NB4 (cell line): ENCODE measurements at regions not wholly inside any gene's neighbourhood (a gene's known extent, or its start where the extent isn't known, plus 50 kb on each side); places are given as distances from the start of the nearest gene placed in this dataset.

Source experiments
- CTCF ChIP-seq: IDR thresholded peaks from one replicate; pipeline ENCODE4 v1.5.1; 2012; ENCODE audit warnings: low read depth, low read length
- MAX ChIP-seq: IDR thresholded peaks from 2 replicates; pipeline ENCODE4 v1.6.1; 2011; ENCODE audit warnings: low read depth, low read length
- POLR2A ChIP-seq: IDR thresholded peaks from 2 replicates; pipeline ENCODE4 v1.6.1; 2011; ENCODE audit warnings: mild to moderate bottlenecking; ENCODE audit not compliant: insufficient read length; ENCODE audit errors: extremely low read depth

GRCh38 chr7:24370541-24370940, 86.6 kb downstream of the NPY start:
- TF ChIP-seq CTCF (no peak), POLR2A (no peak), MAX (no peak)
